Left ventricle myocardium inferior (tissue), 1 donor: ENCODE measurements at regions not wholly inside any gene's neighbourhood (a gene's known extent, or its start where the extent isn't known, plus 50 kb on each side); places are given as distances from the start of the nearest gene placed in this dataset.
"Not testable (repeated sequence)": the region's sequence is repeated elsewhere in the genome, so short reads cannot be mapped to it uniquely, and the experiment has no call there.

Experiments
- DNase-seq: peaks from one replicate; pipeline ENCODE4 v3.0.0-alpha.2; 2020
- H3K27ac ChIP-seq: fragments of 200-600 bp; replicated peaks from 2 replicates; pipeline ENCODE4 v1.8.0; 2021
- H3K27me3 ChIP-seq: fragments of 200-600 bp; 2 replicates; pipeline ENCODE4 v1.8.0; 2021; ENCODE audit warnings: low read depth
- H3K36me3 ChIP-seq: fragments of 200-600 bp; 2 replicates; pipeline ENCODE4 v1.8.0; 2021
- H3K4me1 ChIP-seq: fragments of 200-600 bp; 2 replicates; pipeline ENCODE4 v1.8.0; 2021
- H3K4me3 ChIP-seq: fragments of 200-600 bp; 2 replicates; pipeline ENCODE4 v1.8.0; 2021; ENCODE audit warnings: mild to moderate bottlenecking, moderate library complexity
- H3K9me3 ChIP-seq: fragments of 200-600 bp; replicated peaks from 2 replicates; pipeline ENCODE4 v1.8.0; 2021
- intact Hi-C: fragments of 100-400 bp; cut with micrococcal nuclease; formaldehyde crosslinking; loops from one replicate; pipeline ENCODE4 v1.11.0; 2022
- TF ChIP-seq, protein P1 (sequence below): fragments of 200-600 bp; IDR thresholded peaks from 2 replicates; pipeline ENCODE4 v1.8.0; 2021; ENCODE audit warnings: antibody characterized with exemption, mild to moderate bottlenecking, borderline replicate concordance
- donor health status: DM: no; HTN: yes; CAD: no; lungs with severe emphysema.

DNA sequence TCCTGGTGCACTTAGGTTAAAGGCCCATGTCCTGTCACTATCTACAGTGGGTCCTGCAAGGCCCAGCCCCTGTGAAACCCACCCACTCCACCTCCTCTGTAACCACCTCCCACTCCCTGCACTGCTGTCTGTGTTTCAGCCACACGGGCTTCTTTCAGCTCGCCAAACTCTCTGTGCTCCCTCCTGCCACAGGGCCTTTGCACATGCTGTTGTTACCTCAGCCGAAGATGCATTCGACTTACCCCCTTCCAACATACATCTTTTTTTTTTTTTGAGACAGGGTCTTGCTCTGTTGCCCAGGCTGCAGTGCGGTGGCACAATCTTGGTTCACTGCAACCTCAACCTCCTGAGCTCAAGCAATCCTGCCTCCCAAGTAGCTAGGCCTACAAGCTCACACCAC, 76.5 kb upstream of the RPL38 start:
- Histone ChIP-seq H3K9me3 (no peaks in the 10 kb centered on the region), H3K27ac (no peak overlapping the region), H3K4me3 (no peak overlapping the region), H3K4me1 (no peaks in the 10 kb centered on the region), H3K27me3 (peaks cover 88% of the 10 kb centered on the region), H3K36me3 (no peaks in the 10 kb centered on the region)
- TF ChIP-seq, protein P1, sequence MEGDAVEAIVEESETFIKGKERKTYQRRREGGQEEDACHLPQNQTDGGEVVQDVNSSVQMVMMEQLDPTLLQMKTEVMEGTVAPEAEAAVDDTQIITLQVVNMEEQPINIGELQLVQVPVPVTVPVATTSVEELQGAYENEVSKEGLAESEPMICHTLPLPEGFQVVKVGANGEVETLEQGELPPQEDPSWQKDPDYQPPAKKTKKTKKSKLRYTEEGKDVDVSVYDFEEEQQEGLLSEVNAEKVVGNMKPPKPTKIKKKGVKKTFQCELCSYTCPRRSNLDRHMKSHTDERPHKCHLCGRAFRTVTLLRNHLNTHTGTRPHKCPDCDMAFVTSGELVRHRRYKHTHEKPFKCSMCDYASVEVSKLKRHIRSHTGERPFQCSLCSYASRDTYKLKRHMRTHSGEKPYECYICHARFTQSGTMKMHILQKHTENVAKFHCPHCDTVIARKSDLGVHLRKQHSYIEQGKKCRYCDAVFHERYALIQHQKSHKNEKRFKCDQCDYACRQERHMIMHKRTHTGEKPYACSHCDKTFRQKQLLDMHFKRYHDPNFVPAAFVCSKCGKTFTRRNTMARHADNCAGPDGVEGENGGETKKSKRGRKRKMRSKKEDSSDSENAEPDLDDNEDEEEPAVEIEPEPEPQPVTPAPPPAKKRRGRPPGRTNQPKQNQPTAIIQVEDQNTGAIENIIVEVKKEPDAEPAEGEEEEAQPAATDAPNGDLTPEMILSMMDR, result no peak
- intact Hi-C loops, result no loop called here
- DNase-seq, result no peak

DNA sequence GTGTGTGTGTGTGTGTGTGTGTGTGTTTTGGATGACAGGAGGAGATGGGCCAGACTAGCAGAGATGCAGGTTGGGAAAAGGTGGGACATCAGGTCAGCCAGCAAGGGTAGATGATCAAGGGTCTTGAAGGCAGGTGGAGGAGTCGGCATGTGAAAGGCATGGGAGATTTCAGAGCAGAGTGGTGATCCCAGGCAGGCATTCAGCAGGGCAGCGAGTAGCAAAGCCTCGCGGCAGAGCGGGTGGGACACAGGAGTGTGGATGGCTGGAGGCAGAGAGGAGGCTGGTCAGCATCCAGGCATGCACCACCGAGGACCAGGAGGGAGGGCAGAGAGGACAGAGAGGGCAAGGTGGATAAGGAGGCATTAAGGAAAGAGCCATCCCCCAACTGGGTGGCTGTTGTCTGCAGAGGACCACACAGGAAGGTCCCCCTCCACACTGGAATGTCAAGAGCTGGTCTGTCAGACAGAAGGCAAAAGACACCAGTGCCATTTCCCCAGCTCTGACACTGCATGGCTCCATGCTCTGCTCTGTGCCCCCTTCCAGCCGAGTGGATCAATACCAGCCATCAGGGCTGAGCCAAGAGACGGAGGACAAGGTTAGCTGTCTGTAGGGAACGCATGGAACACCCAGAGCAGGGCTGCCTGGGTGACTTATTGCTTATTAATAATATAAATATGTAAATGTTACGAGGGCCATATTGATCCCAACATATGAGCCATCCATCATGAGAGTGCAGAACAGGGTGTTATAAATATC, 74.8 kb upstream of the RPL38 start:
- Histone ChIP-seq H3K9me3 (no peaks in the 10 kb centered on the region), H3K4me1 (no peaks in the 10 kb centered on the region), H3K36me3 (no peaks in the 10 kb centered on the region), H3K4me3 (no peak overlapping the region), H3K27me3 (peaks cover 96% of the 10 kb centered on the region), H3K27ac (no peak overlapping the region)
- TF ChIP-seq, protein P1, result no peak
- no peak for DNase-seq
- intact Hi-C loops, result no loop called here

DNA sequence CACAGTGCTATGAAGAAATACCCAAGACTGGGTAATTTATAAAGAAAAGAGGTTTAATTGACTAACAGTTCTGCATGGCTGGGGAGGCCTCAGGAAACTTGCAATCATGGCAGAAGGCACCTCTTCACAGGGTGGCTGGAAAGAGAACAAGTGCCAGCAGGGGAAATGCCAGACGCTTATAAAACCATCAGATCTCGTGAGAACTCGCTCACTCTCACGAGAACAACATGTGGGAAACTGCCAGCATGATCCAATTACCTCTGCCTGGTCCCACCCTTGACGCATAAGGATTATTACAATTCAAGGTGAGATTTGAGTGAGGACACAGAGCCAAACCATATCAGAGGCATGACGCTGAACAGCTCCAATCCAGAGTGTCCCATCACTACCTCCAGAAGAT, 73.7 kb upstream of the RPL38 start:
- DNase-seq, intact Hi-C loops, H3K9me3 ChIP-seq, H3K4me1 ChIP-seq, H3K27ac ChIP-seq, H3K4me3 ChIP-seq, H3K36me3 ChIP-seq: not testable (repeated sequence)
- H3K27me3 ChIP-seq, result peaks cover 96% of the 10 kb centered on the region

DNA sequence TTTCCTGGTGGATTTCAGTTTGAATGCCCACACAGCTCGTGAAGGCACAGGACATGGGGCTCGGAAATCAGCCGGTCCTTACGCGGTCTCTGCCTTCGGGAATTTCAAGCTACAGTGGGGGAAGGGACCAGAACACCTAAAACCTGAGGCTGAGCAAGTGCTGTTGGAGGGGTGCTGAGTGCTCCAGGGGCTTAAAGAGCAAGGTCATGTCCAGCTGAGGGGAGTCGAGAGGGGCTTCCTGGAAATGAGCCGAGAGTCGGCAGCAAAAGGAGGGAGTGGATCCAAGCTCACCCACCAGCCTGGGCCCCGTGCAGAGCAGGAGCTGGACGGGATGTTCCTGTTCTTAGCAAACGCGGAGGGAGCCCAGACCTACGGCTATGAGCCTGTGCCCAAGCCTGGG, 73.2 kb upstream of the RPL38 start:
- Histone ChIP-seq H3K4me3 (no peak overlapping the region), H3K4me1 (no peaks in the 10 kb centered on the region), H3K27me3 (peaks cover 96% of the 10 kb centered on the region), H3K9me3 (no peaks in the 10 kb centered on the region), H3K36me3 (no peaks in the 10 kb centered on the region), H3K27ac (no peak overlapping the region)
- DNase-seq, result no peak
- TF ChIP-seq, protein P1, result no peak
- intact Hi-C loops, result no loop called here

DNA sequence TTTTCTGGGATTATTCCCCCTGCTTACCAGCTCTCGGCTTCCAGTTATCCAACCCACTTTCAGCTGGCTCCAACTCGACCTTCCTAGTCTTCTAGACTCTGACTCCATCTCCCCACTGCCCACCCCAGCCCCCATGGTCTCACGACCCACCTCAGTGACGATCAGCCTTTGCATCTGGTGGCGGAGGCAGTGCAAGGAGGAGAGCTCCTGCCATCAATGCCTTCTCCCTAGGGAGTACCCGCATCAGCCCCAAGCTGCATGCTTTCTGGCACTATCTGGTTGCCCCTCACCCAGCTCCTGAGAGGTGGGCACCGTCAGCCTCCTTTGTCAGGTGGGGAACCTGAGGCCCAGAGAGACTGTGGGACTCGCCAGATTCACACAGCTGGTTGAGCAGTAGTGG, 72.6 kb upstream of the RPL38 start:
- Histone ChIP-seq H3K27me3 (peaks cover 96% of the 10 kb centered on the region), H3K36me3 (no peaks in the 10 kb centered on the region), H3K27ac (no peak overlapping the region), H3K9me3 (no peaks in the 10 kb centered on the region), H3K4me3 (no peak overlapping the region), H3K4me1 (no peaks in the 10 kb centered on the region)
- intact Hi-C loops, result no loop called here
- no peak for DNase-seq
- TF ChIP-seq, protein P1, result no peak

DNA sequence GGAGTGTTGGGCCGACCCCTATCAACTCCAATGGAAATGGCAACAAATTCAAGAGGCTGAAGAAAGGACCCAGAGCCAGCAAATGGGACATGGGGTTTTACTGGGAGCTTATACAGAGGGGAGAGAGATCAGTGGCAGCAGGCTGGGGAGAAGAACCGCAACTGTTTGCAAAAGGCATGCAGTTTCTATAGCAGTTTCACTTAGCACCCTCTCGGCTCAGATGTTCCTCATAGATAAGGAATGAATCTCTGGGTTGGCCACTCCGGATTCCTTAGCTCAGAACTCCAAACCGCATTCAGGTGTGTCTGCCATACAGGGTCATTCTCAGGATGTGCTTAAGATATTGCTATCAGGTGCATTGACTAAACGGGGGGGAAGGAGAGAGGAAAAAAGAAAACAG, 71.1 kb upstream of the RPL38 start:
- intact Hi-C loops, result no loop called here
- TF ChIP-seq, protein P1, result no peak
- H3K27me3 ChIP-seq, result peaks cover 94% of the 10 kb centered on the region

More for the DNA sequence above, 71.1 kb upstream of the RPL38 start:
- no peaks in the 10 kb centered on the region for H3K36me3 ChIP-seq
- no peak overlapping the region for H3K27ac ChIP-seq
- no peak overlapping the region for H3K4me3 ChIP-seq
- H3K4me1 ChIP-seq, result no peaks in the 10 kb centered on the region
- no peak for DNase-seq
- H3K9me3 ChIP-seq, result no peaks in the 10 kb centered on the region
